HG02759 (cell line): ENCODE measurements at regions not wholly inside any gene's neighbourhood (a gene's known extent, or its start where the extent isn't known, plus 50 kb on each side); places are given as distances from the start of the nearest gene placed in this dataset.

Experiments used
- ATAC-seq: cut with Tn5 transposase; IDR thresholded peaks from one replicate; pipeline ENCODE4 v1.9.1; 2021; ENCODE audit warnings: mild to moderate bottlenecking, moderate library complexity; ENCODE audit not compliant: unreplicated experiment

- no peak for ATAC-seq
These were observed 161.2 kb upstream of the NRSN1 start for GRCh38 chr6:23964865-23965264.

- no peak for ATAC-seq
These were observed 156.7 kb upstream of the NRSN1 start for GRCh38 chr6:23969344-23969743.

GRCh38 chr6:23977706-23978105 is 148.3 kb upstream of the NRSN1 start:
- no peak for ATAC-seq

GRCh38 chr6:23980965-23981364 is 145.1 kb upstream of the NRSN1 start:
- ATAC-seq, result no peak

- no peak for ATAC-seq
These were observed 144.1 kb upstream of the NRSN1 start for GRCh38 chr6:23981923-23982322.

GRCh38 chr6:23983735-23984134 is 142.3 kb upstream of the NRSN1 start:
- ATAC-seq, result no peak

GRCh38 chr6:23985015-23985414 is 141.0 kb upstream of the NRSN1 start:
- no peak for ATAC-seq

- no peak for ATAC-seq
These were observed 136.0 kb upstream of the NRSN1 start for GRCh38 chr6:23989885-23990533.

- no peak for ATAC-seq
These were observed 132.0 kb upstream of the NRSN1 start for GRCh38 chr6:23994013-23994412.

- ATAC-seq, result no peak
These were observed 122.0 kb upstream of the NRSN1 start for GRCh38 chr6:24004062-24004461.

GRCh38 chr6:24004659-24005058 is 121.4 kb upstream of the NRSN1 start:
- ATAC-seq, result no peak

- ATAC-seq, result no peak
These were observed 119.8 kb upstream of the NRSN1 start for GRCh38 chr6:24006254-24006653.

- no peak for ATAC-seq
These were observed 116.7 kb upstream of the NRSN1 start for GRCh38 chr6:24009319-24009718.

- ATAC-seq, result no peak
These were observed 115.9 kb upstream of the NRSN1 start for GRCh38 chr6:24010133-24010532.

- no peak for ATAC-seq
These were observed 109.7 kb upstream of the NRSN1 start for GRCh38 chr6:24016286-24016685.

- no peak for ATAC-seq
These were observed 109.2 kb upstream of the NRSN1 start for GRCh38 chr6:24016857-24017256.

GRCh38 chr6:24019393-24019792 is 106.6 kb upstream of the NRSN1 start:
- ATAC-seq, result no peak

GRCh38 chr6:24019830-24020229 is 106.2 kb upstream of the NRSN1 start:
- ATAC-seq, result no peak

GRCh38 chr6:24026050-24026449 is 100.0 kb upstream of the NRSN1 start:
- ATAC-seq, result no peak

GRCh38 chr6:24031496-24031895 is 94.5 kb upstream of the NRSN1 start:
- ATAC-seq, result no peak

- no peak for ATAC-seq
These were observed 92.9 kb upstream of the NRSN1 start for GRCh38 chr6:24032896-24033688.

- no peak for ATAC-seq
These were observed 82.2 kb upstream of the NRSN1 start for GRCh38 chr6:24043848-24044247.
